GM13976 (cell line): ENCODE measurements at regions not wholly inside any gene's neighbourhood (a gene's known extent, or its start where the extent isn't known, plus 50 kb on each side); places are given as distances from the start of the nearest gene placed in this dataset.

Experiments
- DNase-seq: peaks from one replicate; pipeline ENCODE4 v3.0.0; 2012; ENCODE audit warnings: low spot score
- CTCF ChIP-seq: IDR thresholded peaks from 2 replicates; pipeline ENCODE4 v1.5.1; 2012; ENCODE audit warnings: borderline replicate concordance, mild to moderate bottlenecking; ENCODE audit not compliant: insufficient read depth; ENCODE audit errors: extremely low read depth, missing control alignments, control extremely low read depth
- in situ Hi-C: fragments of 300-500 bp; cut with MboI; formaldehyde crosslinking; loops from one replicate; pipeline ENCODE4 v1.12.0; 2022; ENCODE audit warnings: low sequenced_read_pairs, mixed read lengths, inconsistent platforms; ENCODE audit not compliant: unreplicated experiment

GRCh38 chr2:205878999-205879762 lies 196.9 kb downstream of the NRP2 start:
- TF ChIP-seq CTCF: no peak
- in situ Hi-C loops: no loop called here
- DNase-seq: no peak

- in situ Hi-C loops: no loop called here
- no peak for DNase-seq
- TF ChIP-seq CTCF: no peak
Measured at GRCh38 chr2:205877496-205877895, 195.2 kb downstream of the NRP2 start.

- DNase-seq: no peak
- in situ Hi-C loops: no loop called here
- no peak for TF ChIP-seq CTCF
Measured at GRCh38 chr2:205876127-205876526, 193.8 kb downstream of the NRP2 start.

- no peak for TF ChIP-seq CTCF
- in situ Hi-C loops: no loop called here
- DNase-seq: no peak
Measured at GRCh38 chr2:205872716-205873115, 190.4 kb downstream of the NRP2 start.

GRCh38 chr2:205869439-205869838 lies 187.1 kb downstream of the NRP2 start:
- no peak for TF ChIP-seq CTCF
- no peak for DNase-seq
- in situ Hi-C loops: no loop called here

- no peak for DNase-seq
- no peak for TF ChIP-seq CTCF
- in situ Hi-C loops: no loop called here
Measured at GRCh38 chr2:205868773-205869333, 186.6 kb downstream of the NRP2 start.
